Heart right ventricle (tissue), 16 donors: ENCODE measurements at regions not wholly inside any gene's neighbourhood (a gene's known extent, or its start where the extent isn't known, plus 50 kb on each side); places are given as distances from the start of the nearest gene placed in this dataset.

Experiments
- ATAC-seq, 8 donors: fragments of 200-7000 bp; cut with Tn5 transposase; one replicate each; pipeline ENCODE4 v1.9.1; 2020; ENCODE audit warnings: mild to moderate bottlenecking in 8 of 8, moderate library complexity in 8 of 8, moderate number of reproducible peaks in 1 of 8
- DNase-seq, 2 donors: peaks; one replicate each; pipeline ENCODE4 v3.0.0-alpha.2; 2020
- H3K27ac ChIP-seq, 10 donors: fragments of 200-600 bp; sonication (generic) in 2 of 10; one replicate each; pipeline versions ENCODE4 v1.5.0 to v1.8.0; 2020 to 2022; ENCODE audit warnings: mild to moderate bottlenecking in 3 of 10
- H3K27me3 ChIP-seq, 7 donors: fragments of 200-600 bp; one replicate each; pipeline ENCODE4 v1.8.0; 2021 to 2022; ENCODE audit warnings: mild to moderate bottlenecking in 2 of 7
- H3K36me3 ChIP-seq, 9 donors: fragments of 200-600 bp; sonication (generic) in 1 of 9; one replicate each; pipeline versions ENCODE4 v1.5.0 to v1.8.0; 2020 to 2022; ENCODE audit warnings: mild to moderate bottlenecking in 2 of 9
- H3K4me1 ChIP-seq, 9 donors: fragments of 200-600 bp; sonication (generic) in 1 of 9; one replicate each; pipeline versions ENCODE4 v1.5.0 to v1.8.0; 2020 to 2022; ENCODE audit warnings: mild to moderate bottlenecking in 4 of 9
- H3K4me3 ChIP-seq, 10 donors: fragments of 200-600 bp; sonication (generic) in 2 of 10; one replicate each; pipeline versions ENCODE4 v1.5.0 to v1.8.0; 2020 to 2022; ENCODE audit warnings: mild to moderate bottlenecking in 7 of 10, moderate library complexity in 2 of 10
- H3K9me3 ChIP-seq, 11 donors: fragments of 200-600 bp in 10 of 11; sonication (generic) in 2 of 11; one replicate each; pipeline versions ENCODE4 v1.5.0 to v1.8.0; 2013 to 2022; ENCODE audit warnings: mild to moderate bottlenecking in 2 of 11, control low read depth in 1 of 11, moderate library complexity in 1 of 11
- CTCF ChIP-seq, 9 donors: fragments of 200-600 bp; sonication (generic) in 2 of 9; IDR thresholded peaks; one replicate each; pipeline versions ENCODE4 v1.5.0 to v1.8.0; 2021 to 2022; ENCODE audit warnings: antibody characterized with exemption in 9 of 9, mild to moderate bottlenecking in 5 of 9, moderate library complexity in 1 of 9
- WGBS, 2 donors: extraction: QIAGEN DNeasy Blood & Tissue Kit; methylation state at CpG; one replicate each; pipeline ENCODE4 v1.1.7; 2013; ENCODE audit warnings: inconsistent platforms in 1 of 2; 5-methylcytosine and 5-hydroxymethylcytosine counted together
- intact Hi-C, 10 donors: fragments of 100-400 bp; cut with DNase I; formaldehyde crosslinking; loops; one replicate each; pipeline versions ENCODE4 v1.11.1 to v1.14.2; 2022
- donor health status: Arrhythmogenic right ventricular cardiomyopathy.
- donor health status: ischemic (EF 13 %, LVEDD 7.1; RV severe dilation, severe dysfunction).
- donor health status: healthy with polysubstance abuse.
- donor health status: DM: no; HTN: yes; CAD: no.
- donor health status: DM: no; HTN: no; CAD: no.
- donor health status: ischemic (EF 25% LVEDD 6.9; RV normal size, moderate dysfunction).
- donor health status: ischemic (EF 25% LVEDD 5.7; RV mildly dilated, moderate dysfunction).
- donor health status: healthy.
- donor health status: DM: yes; HTN: yes; CAD: no.
- donor health status: Ischemic cardiomyopathy.
- donor health status: ischemic (EF 35%, LVEDD 5.7; RV mildly dilated, moderate dysfunction).
- donor health status: nonischemic (EF 11% LVEDD 7.7; RV severe dilation, severe dysfunction).
- donor health status: DM: yes; HTN: yes; CAD: no.
- donor health status: PGD.
- donor health status: ischemic (EF 29% LVEDD 5.4; RV normal size, mild dysfunction).
- donor health status: nonischemic (EF 23%, LVEDD 6.1; RV moderate dilation, normal function).

GRCh38 chr1:224490549-224491537 is 56.2 kb upstream of the WDR26 start:
- Histone ChIP-seq H3K36me3 (no peaks in the 10 kb centered on the region), H3K9me3 (no peaks in the 10 kb centered on the region), H3K27ac (no peak overlapping the region), H3K27me3 (no peaks in the 10 kb centered on the region), H3K4me1 (peaks cover 0 to 3% (median 0%) of the 10 kb centered on the region in 9 donors), H3K4me3 (no peak overlapping the region)
- 94 to 95% methylated on average over 7 of the region's 7 CpGs for WGBS, 2 donors
- intact Hi-C loops: no loop called here
- no peak for DNase-seq
- TF ChIP-seq CTCF (IDR thresholded peaks at IDR 0.05): no peak
- no peak for ATAC-seq

- no peak for ATAC-seq
- TF ChIP-seq CTCF (IDR thresholded peaks at IDR 0.05): no peak
Observed at GRCh38 chr1:224492015-224492414, 57.4 kb upstream of the WDR26 start.

GRCh38 chr1:224492632-224493031 is 58.0 kb upstream of the WDR26 start:
- WGBS, 2 donors: 89 to 92% methylated on average over 2 of the region's 2 CpGs

More at GRCh38 chr1:224492015-224492414, 57.4 kb upstream of the WDR26 start:
- WGBS, 2 donors: 95 to 97% methylated on average over 1 of the region's 1 CpG
- no peak for DNase-seq
- H3K27ac ChIP-seq: no peak overlapping the region
- peaks cover 0 to 10% (median 0%) of the 10 kb centered on the region in 9 donors for H3K4me1 ChIP-seq
- no peak overlapping the region for H3K4me3 ChIP-seq
- H3K36me3 ChIP-seq: no peaks in the 10 kb centered on the region
- no peaks in the 10 kb centered on the region for H3K27me3 ChIP-seq
- peaks cover 0 to 6% (median 0%) of the 10 kb centered on the region in 11 donors for H3K9me3 ChIP-seq
- intact Hi-C loops: no loop called here

GRCh38 chr1:224493269-224493668 is 58.7 kb upstream of the WDR26 start:
- peaks cover 0 to 10% (median 0%) of the 10 kb centered on the region in 11 donors for H3K9me3 ChIP-seq
- peaks cover 0 to 23% (median 9%) of the 10 kb centered on the region in 9 donors for H3K4me1 ChIP-seq
- H3K4me3 ChIP-seq: no peak overlapping the region
- no peak overlapping the region for H3K27ac ChIP-seq
- intact Hi-C loops: no loop called here
- DNase-seq: no peak
- 49 to 52% methylated on average over 4 of the region's 4 CpGs for WGBS, 2 donors
- no peak for TF ChIP-seq CTCF (IDR thresholded peaks at IDR 0.05)
- no peak for ATAC-seq
- H3K27me3 ChIP-seq: no peaks in the 10 kb centered on the region
- H3K36me3 ChIP-seq: no peaks in the 10 kb centered on the region

More at GRCh38 chr1:224492632-224493031, 58.0 kb upstream of the WDR26 start:
- DNase-seq (no peak), ATAC-seq (no peak)
- no peak overlapping the region for H3K27ac ChIP-seq
- no peaks in the 10 kb centered on the region for H3K27me3 ChIP-seq
- H3K9me3 ChIP-seq: peaks cover 0 to 10% (median 0%) of the 10 kb centered on the region in 11 donors
- intact Hi-C loops: no loop called here
- no peak for TF ChIP-seq CTCF (IDR thresholded peaks at IDR 0.05)
- H3K4me3 ChIP-seq: no peak overlapping the region
- H3K4me1 ChIP-seq: peaks cover 0 to 17% (median 2%) of the 10 kb centered on the region in 9 donors
- H3K36me3 ChIP-seq: no peaks in the 10 kb centered on the region
